ENCODE measurements at regions not wholly inside any gene's neighbourhood (a gene's known extent, or its start where the extent isn't known, plus 50 kb on each side); places are given as distances from the start of the nearest gene placed in this dataset.
A peak's percentile ranks its signal among the peaks of the same experiment; 100 is the strongest.

- DNase-seq = no peak
Observed at GRCh38 chr6:113258771-113259170, 598.4 kb upstream of the MARCKS start.

- DNase-seq = no peak
Observed at GRCh38 chr6:113271437-113271836, 585.7 kb upstream of the MARCKS start.

GRCh38 chr6:113276601-113277000 is 580.5 kb upstream of the MARCKS start:
- DNase-seq = no peak

GRCh38 chr6:113277111-113277510 is 580.0 kb upstream of the MARCKS start:
- no peak for DNase-seq

GRCh38 chr6:113281014-113281413 is 576.1 kb upstream of the MARCKS start:
- no peak for DNase-seq

GRCh38 chr6:113281431-113281830 is 575.7 kb upstream of the MARCKS start:
- no peak for DNase-seq

- no peak for DNase-seq
Observed at GRCh38 chr6:113287396-113287795, 569.7 kb upstream of the MARCKS start.

GRCh38 chr6:113288409-113288808 is 568.7 kb upstream of the MARCKS start:
- DNase-seq = no peak

GRCh38 chr6:113289166-113289565 is 568.0 kb upstream of the MARCKS start:
- no peak for DNase-seq

GRCh38 chr6:113290684-113291083 is 566.5 kb upstream of the MARCKS start:
- DNase-seq = no peak

GRCh38 chr6:113291751-113292445 is 565.2 kb upstream of the MARCKS start:
- no peak for DNase-seq

- no peak for DNase-seq
Observed at GRCh38 chr6:113292646-113293422, 564.3 kb upstream of the MARCKS start.

- DNase-seq = no peak
Observed at GRCh38 chr6:113293423-113293740, 563.8 kb upstream of the MARCKS start.

- DNase-seq = no peak
Observed at GRCh38 chr6:113299531-113299930, 557.6 kb upstream of the MARCKS start.

GRCh38 chr6:113301651-113302050 is 555.5 kb upstream of the MARCKS start:
- DNase-seq = no peak

GRCh38 chr6:113304116-113304515 is 553.0 kb upstream of the MARCKS start:
- DNase-seq = no peak

GRCh38 chr6:113306552-113307145 is 550.5 kb upstream of the MARCKS start:
- peak; percentile 1 for DNase-seq

- no peak for DNase-seq
Observed at GRCh38 chr6:113308266-113308665, 548.9 kb upstream of the MARCKS start.

GRCh38 chr6:113313841-113314240 is 543.3 kb upstream of the MARCKS start:
- no peak for DNase-seq

GRCh38 chr6:113315165-113315564 is 542.0 kb upstream of the MARCKS start:
- no peak for DNase-seq

- DNase-seq = no peak
Observed at GRCh38 chr6:113315879-113316278, 541.3 kb upstream of the MARCKS start.

- no peak for DNase-seq
Observed at GRCh38 chr6:113317442-113317841, 539.7 kb upstream of the MARCKS start.

GRCh38 chr6:113317891-113318574 is 539.1 kb upstream of the MARCKS start:
- no peak for DNase-seq

- no peak for DNase-seq
Observed at GRCh38 chr6:113318575-113318917, 538.6 kb upstream of the MARCKS start.

All from NK-92 treated with Interleukin-12 subunit alpha and Interleukin-12 subunit beta, amount 100 ng/mL, for 24 hours (cell line).